ENCODE measurements at regions not wholly inside any gene's neighbourhood (a gene's known extent, or its start where the extent isn't known, plus 50 kb on each side); places are given as distances from the start of the nearest gene placed in this dataset.
A peak's percentile ranks its signal among the peaks of the same experiment; 100 is the strongest.

GRCh38 chr7:94179466-94179865 lies 175.3 kb upstream of the BET1 start:
- Histone ChIP-seq H2AFZ (ENCODE audit: low read length) (no peak overlapping the region), H3K9ac (ENCODE audit: low read length) (no peak overlapping the region), H3K27ac (ENCODE audit: low read length) (no peak overlapping the region), H3K4me3 (ENCODE audit: low read length) (no peak overlapping the region), H3K4me2 (ENCODE audit: low read length) (no peak overlapping the region), H3K79me2 (ENCODE audit: low read length) (no peaks in the 10 kb centered on the region), H3K27me3 (ENCODE audit: low read length) (no peaks in the 10 kb centered on the region), H3K4me1 (ENCODE audit: insufficient read depth, low read length) (peaks cover 23% of the 10 kb centered on the region), H3K9me3 (ENCODE audit: low read length) (no peaks in the 10 kb centered on the region), H4K20me1 (ENCODE audit: low read length) (no peaks in the 10 kb centered on the region), H3K9me2 (replicated peaks; ENCODE audit: low read length) (no peaks in the 10 kb centered on the region), H3K36me3 (ENCODE audit: low read depth, low read length) (no peaks in the 10 kb centered on the region), H3F3A (ENCODE audit: low read length, unreplicated experiment) (peaks cover 4% of the 10 kb centered on the region)
- ChIA-PET POLR2A (ENCODE audit: unreplicated experiment) (no interaction called here), CTCF (no interaction called here)
- TF ChIP-seq EZH2 (IDR thresholded peaks at IDR 0.05; ENCODE audit: low read length, unreplicated experiment) = no peak
- no peak for TF ChIP-seq CTCF (conservative IDR thresholded peaks at IDR 0.05; ENCODE audit: low read depth, low read length)
- TF ChIP-seq EZH2phosphoT487 (IDR thresholded peaks at IDR 0.05; ENCODE audit: borderline replicate concordance, low read length) = no peak
- intact Hi-C loops (cut with micrococcal nuclease) = loop anchor here (5.0 kb wide), 1 partner anchor 72 kb away; no protein-coding TSS in a partner anchor
- ATAC-seq (no peak), DNase-seq (no peak)
- no TSS peak for BruUV-seq (replicated peaks)

- peak overlapping the region; percentile 17; the same call in 1 of the 2 replicates for H3K4me2 ChIP-seq (ENCODE audit: low read length)
- no peaks in the 10 kb centered on the region for H3K9me2 ChIP-seq (replicated peaks; ENCODE audit: low read length)
- no peaks in the 10 kb centered on the region for H4K20me1 ChIP-seq (ENCODE audit: low read length)
- CTCF ChIA-PET = interaction anchor here (0.6 kb wide), 1 partner anchor 107 kb away, joined by 8 read pairs; no protein-coding TSS in a partner anchor
- H3K27me3 ChIP-seq (ENCODE audit: low read length) = no peaks in the 10 kb centered on the region
- no peaks in the 10 kb centered on the region for H3K9me3 ChIP-seq (ENCODE audit: low read length)
- intact Hi-C loops (cut with micrococcal nuclease) = loop anchor here (10.0 kb wide), 1 partner anchor 63 kb away; no protein-coding TSS in a partner anchor
- no peaks in the 10 kb centered on the region for H3K79me2 ChIP-seq (ENCODE audit: low read length)
- H3K36me3 ChIP-seq (ENCODE audit: low read depth, low read length) = no peaks in the 10 kb centered on the region
- no peak overlapping the region for H2AFZ ChIP-seq (ENCODE audit: low read length)
- peak overlapping the region; percentile 97 for H3K27ac ChIP-seq (ENCODE audit: low read length)
- H3K4me1 ChIP-seq (ENCODE audit: insufficient read depth, low read length) = peaks cover 24% of the 10 kb centered on the region
- ATAC-seq = peak; percentile 79
- peak; percentile 80 for DNase-seq
- no TSS peak for BruUV-seq (replicated peaks)
- POLR2A ChIA-PET (ENCODE audit: unreplicated experiment) = interaction anchor here (0.7 kb wide), 1 partner anchor 261 kb away, joined by 12 read pairs; the partner anchor contains the start of gene GNG11
- H3F3A ChIP-seq (ENCODE audit: low read length, unreplicated experiment) = peaks cover 4% of the 10 kb centered on the region
- no peak for TF ChIP-seq EZH2phosphoT487 (IDR thresholded peaks at IDR 0.05; ENCODE audit: borderline replicate concordance, low read length)
- no peak for TF ChIP-seq CTCF (conservative IDR thresholded peaks at IDR 0.05; ENCODE audit: low read depth, low read length)
- no peak for TF ChIP-seq EZH2 (IDR thresholded peaks at IDR 0.05; ENCODE audit: low read length, unreplicated experiment)
- no peak overlapping the region for H3K4me3 ChIP-seq (ENCODE audit: low read length)
- peak overlapping the region; percentile 76 for H3K9ac ChIP-seq (ENCODE audit: low read length)
Observed at GRCh38 chr7:94182066-94182465, 177.9 kb upstream of the BET1 start.

- Histone ChIP-seq H3K27me3 (ENCODE audit: low read length) (no peaks in the 10 kb centered on the region), H3F3A (ENCODE audit: low read length, unreplicated experiment) (peaks cover 4% of the 10 kb centered on the region), H3K9me3 (ENCODE audit: low read length) (no peaks in the 10 kb centered on the region), H4K20me1 (ENCODE audit: low read length) (no peaks in the 10 kb centered on the region), H3K36me3 (ENCODE audit: low read depth, low read length) (no peaks in the 10 kb centered on the region), H2AFZ (ENCODE audit: low read length) (no peak overlapping the region), H3K4me3 (ENCODE audit: low read length) (0 out of 2 replicates have a peak overlapping the region, but pooled peaks have one; percentile 29), H3K4me1 (ENCODE audit: insufficient read depth, low read length) (peaks cover 24% of the 10 kb centered on the region), H3K9ac (ENCODE audit: low read length) (peak overlapping the region; percentile 76), H3K9me2 (replicated peaks; ENCODE audit: low read length) (no peaks in the 10 kb centered on the region), H3K79me2 (ENCODE audit: low read length) (no peaks in the 10 kb centered on the region), H3K27ac (ENCODE audit: low read length) (peak overlapping the region; percentile 97), H3K4me2 (ENCODE audit: low read length) (peak overlapping the region; percentile 73)
- intact Hi-C loops (cut with micrococcal nuclease) = loop anchor here (1.0 to 10.0 kb wide), 3 partner anchors 62 to 293 kb away; partner anchors contain the start of gene BET1
- no peak for DNase-seq
- ATAC-seq = no peak
- no TSS peak for BruUV-seq (replicated peaks)
- POLR2A ChIA-PET (ENCODE audit: unreplicated experiment) = no interaction called here
- TF ChIP-seq EZH2phosphoT487 (IDR thresholded peaks at IDR 0.05; ENCODE audit: borderline replicate concordance, low read length) = no peak
- TF ChIP-seq EZH2 (IDR thresholded peaks at IDR 0.05; ENCODE audit: low read length, unreplicated experiment) = no peak
- no peak for TF ChIP-seq CTCF (conservative IDR thresholded peaks at IDR 0.05; ENCODE audit: low read depth, low read length)
- CTCF ChIA-PET = interaction anchor here (0.7 kb wide), 1 partner anchor 94 kb away, joined by 4 read pairs; no protein-coding TSS in a partner anchor
Observed at GRCh38 chr7:94182721-94183120, 178.6 kb upstream of the BET1 start.
